ENCODE measurements at regions not wholly inside any gene's neighbourhood (a gene's known extent, or its start where the extent isn't known, plus 50 kb on each side); places are given as distances from the start of the nearest gene placed in this dataset.
"Not testable (repeated sequence)": the region's sequence is repeated elsewhere in the genome, so short reads cannot be mapped to it uniquely, and the experiment has no call there.

DNA sequence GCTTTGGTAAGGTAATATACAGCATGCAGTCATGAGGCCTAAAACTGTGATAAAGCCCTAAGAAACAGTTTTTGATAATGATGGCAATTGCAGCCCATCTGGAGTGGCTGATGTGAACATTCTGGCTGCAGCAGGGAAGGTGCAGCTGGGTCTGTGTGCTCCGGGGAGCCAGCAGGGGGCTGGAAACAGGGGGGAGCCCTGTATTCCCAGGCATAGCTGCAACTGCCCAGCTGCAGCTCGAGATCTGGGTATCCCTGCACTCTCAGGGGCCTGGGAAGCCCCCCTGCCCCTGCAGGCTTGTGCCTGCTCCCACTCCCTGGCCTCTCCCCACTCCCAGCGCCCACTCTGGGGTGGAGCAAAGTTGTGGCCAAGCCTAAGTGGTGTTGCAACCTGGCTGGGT is 95.6 kb downstream of the RRAGB start:
- DNase-seq = no peak

DNA sequence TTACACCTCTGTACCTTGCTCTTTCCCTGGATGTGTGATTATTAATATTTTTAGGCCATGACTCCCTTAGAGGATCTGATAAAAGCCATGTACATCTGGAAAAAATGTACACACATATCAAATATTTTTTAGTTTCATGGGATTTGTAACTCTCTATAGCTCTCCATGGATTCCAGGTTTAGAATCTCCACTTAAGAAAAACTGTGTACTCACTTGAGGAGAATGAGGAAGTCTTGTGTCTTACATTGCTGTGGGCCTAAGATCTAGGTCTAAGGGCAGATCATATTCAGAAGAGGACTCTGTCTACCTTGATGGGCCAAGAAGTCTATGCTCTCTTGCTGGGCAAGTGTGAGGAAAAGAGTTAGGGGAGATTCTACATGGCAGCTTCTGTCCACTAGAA is 98.0 kb downstream of the RRAGB start:
- Mint-ChIP-seq H3K36me3 (no peaks in the 10 kb centered on the region), H3K4me1 (no peaks in the 10 kb centered on the region), H3K4me3 (no peak overlapping the region), H3K27ac (no peak overlapping the region), H3K27me3 (no peaks in the 10 kb centered on the region), H3K9me3 (no peaks in the 10 kb centered on the region)
- CTCF ChIA-PET = no interaction called here
- DNase-seq = no peak

More for the DNA sequence above, 95.6 kb downstream of the RRAGB start:
- CTCF ChIA-PET = no interaction called here
- no peaks in the 10 kb centered on the region for H3K36me3 Mint-ChIP-seq
- no peaks in the 10 kb centered on the region for H3K27me3 Mint-ChIP-seq
- no peak overlapping the region for H3K27ac Mint-ChIP-seq
- no peaks in the 10 kb centered on the region for H3K4me1 Mint-ChIP-seq
- no peak overlapping the region for H3K4me3 Mint-ChIP-seq
- H3K9me3 Mint-ChIP-seq = peaks cover 1% of the 10 kb centered on the region

DNA sequence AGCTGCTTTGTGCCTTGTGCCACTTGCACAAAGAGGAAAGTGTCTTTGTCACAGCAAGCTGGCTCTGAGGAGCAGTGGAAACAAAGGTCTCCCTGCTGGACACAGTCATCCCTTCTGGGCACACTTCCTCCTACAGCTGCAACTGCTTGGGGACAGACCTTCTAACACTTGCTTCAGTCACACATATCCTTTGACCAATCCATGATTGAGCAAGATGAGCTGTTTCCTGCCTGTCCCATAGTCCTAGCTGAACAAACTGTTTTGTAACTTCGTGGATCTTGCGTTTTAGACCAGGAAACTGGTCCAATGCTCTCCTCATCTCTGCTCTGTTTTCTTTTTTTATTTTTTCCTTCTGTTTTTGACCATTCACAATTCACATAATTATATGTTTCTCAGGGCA is 98.5 kb downstream of the RRAGB start:
- Mint-ChIP-seq H3K4me1 (no peaks in the 10 kb centered on the region), H3K27ac (no peak overlapping the region), H3K4me3 (no peak overlapping the region), H3K9me3 (no peaks in the 10 kb centered on the region), H3K36me3 (no peaks in the 10 kb centered on the region), H3K27me3 (no peaks in the 10 kb centered on the region)
- DNase-seq = no peak
- CTCF ChIA-PET = no interaction called here

DNA sequence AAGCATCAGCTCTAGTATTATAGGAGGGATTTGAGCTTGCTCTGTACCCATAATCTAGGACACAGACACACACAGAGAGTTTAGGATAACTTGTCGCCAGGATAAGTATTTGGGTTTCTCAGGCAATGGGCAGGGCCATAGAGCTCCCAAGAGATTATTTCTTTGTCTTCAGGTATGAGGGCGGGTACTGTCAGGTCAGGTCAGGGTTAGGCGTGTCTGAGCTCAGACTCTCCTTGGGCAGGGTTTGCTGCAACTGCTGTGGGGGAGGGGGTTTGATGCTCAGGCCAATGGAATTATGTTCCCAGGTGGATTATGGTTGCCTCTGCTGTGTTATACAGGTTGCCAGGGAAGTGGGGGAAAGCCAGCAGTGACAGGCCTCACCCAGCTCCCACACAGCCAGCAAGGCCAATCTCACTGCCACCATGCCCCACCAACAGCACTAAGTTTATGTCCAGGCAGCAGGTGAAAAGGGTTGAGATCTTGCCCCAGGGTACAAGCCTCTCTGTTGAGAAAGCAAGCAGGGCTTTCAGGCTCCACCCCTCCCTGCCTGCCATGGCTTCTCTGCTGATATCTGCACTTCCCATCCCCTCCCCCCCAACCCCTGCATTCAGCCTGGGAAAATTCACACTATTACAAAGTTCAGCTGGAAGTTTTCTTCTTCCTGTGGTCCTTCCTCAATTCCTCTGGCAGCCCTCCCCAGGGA is 101.3 kb downstream of the RRAGB start:
- Mint-ChIP-seq H3K36me3 (no peaks in the 10 kb centered on the region), H3K27ac (no peak overlapping the region), H3K27me3 (no peaks in the 10 kb centered on the region), H3K9me3 (peaks cover 2% of the 10 kb centered on the region), H3K4me1 (no peaks in the 10 kb centered on the region), H3K4me3 (no peak overlapping the region)
- CTCF ChIA-PET = no interaction called here
- DNase-seq = no peak

DNA sequence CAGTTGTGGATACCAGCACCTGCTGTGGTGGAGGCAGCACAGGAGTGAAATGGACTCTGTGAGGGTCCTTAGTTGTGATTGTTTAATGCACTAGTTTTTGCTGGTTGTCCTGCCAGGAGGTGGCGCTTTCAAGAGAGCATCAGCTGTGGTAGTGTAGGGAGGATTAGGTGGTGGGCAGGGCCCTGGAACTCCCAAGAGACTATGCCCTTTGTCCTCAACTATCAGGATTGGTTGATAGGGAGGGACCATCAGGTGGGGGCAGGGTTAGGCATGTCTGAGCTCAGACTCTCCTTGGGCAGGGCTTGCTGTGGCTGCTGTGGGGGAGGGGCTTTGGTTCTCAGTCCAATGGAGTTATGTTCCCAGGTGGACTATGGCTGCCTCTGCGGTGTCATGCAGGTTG is 121.9 kb downstream of the RRAGB start:
- Mint-ChIP-seq H3K9me3 (no peaks in the 10 kb centered on the region), H3K27me3 (no peaks in the 10 kb centered on the region), H3K4me3 (no peak overlapping the region), H3K27ac (no peak overlapping the region), H3K4me1 (no peaks in the 10 kb centered on the region), H3K36me3 (no peaks in the 10 kb centered on the region)
- CTCF ChIA-PET = no interaction called here
- DNase-seq = no peak

DNA sequence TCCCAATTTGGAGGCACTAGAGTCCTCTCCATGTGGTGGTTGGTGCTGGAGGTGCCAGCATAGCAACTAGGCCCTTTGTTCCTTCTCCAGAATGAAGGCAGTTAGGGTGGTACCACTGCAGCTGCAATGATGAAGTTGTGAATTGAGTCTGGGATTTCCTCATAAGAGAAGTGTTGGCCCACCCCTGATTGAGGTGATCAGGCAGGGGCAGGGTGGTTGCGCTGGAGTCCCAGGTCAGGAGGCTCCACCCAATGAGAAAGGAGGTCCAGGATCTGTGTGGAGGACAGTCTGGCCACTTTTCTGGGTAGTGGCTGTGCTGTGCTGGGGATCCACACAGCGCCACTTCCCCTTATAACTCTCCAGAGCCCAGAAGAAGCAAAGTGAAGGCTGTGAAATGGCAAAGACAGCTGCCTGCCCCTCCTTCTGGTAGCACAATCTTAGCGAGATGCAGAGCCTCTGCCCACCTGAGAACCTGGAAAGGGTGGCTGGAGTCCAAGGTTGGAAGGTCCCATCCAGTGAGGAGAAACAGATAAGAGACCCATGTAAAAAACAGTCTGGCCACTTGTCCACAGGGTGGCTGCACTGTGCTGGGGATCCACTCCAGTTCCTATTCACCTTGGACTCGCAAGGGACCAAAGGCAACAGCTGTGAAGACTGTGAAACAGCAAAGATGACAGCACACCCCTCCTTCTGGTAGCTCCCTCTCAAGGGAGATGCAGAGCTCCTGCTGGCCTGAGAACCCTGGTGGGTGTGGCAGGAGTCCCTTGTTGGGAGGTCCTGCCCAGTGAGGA is 124.6 kb downstream of the RRAGB start:
- Mint-ChIP-seq H3K9me3 (no peaks in the 10 kb centered on the region), H3K4me3 (no peak overlapping the region), H3K27me3 (no peaks in the 10 kb centered on the region), H3K27ac (no peak overlapping the region), H3K36me3 (no peaks in the 10 kb centered on the region), H3K4me1 (no peaks in the 10 kb centered on the region)
- DNase-seq = no peak
- CTCF ChIA-PET = no interaction called here

DNA sequence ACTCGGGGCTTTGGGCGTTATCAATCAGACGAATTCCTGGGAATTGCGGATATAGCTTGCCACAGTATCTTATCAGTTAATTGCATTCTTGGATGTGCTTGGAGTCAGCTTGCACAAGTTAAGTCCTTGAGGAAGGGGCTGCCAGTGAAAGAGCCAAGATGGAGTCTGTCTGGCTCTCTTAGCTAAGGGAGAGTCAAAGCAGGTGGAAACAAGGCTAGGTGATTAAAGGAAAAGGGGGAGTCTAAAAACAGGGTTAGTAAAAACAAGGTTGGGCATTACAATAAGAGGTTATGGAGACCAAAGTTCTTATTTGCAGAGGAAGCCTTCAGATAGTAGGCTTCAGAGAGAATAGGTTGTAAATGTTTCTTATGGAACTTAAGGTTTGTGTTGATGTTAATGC is 149.2 kb downstream of the RRAGB start:
- DNase-seq, H3K36me3 Mint-ChIP-seq, CTCF ChIA-PET, H3K9me3 Mint-ChIP-seq, H3K4me3 Mint-ChIP-seq, H3K27ac Mint-ChIP-seq, H3K27me3 Mint-ChIP-seq: not testable (repeated sequence)
- H3K4me1 Mint-ChIP-seq = peaks cover 11% of the 10 kb centered on the region

DNA sequence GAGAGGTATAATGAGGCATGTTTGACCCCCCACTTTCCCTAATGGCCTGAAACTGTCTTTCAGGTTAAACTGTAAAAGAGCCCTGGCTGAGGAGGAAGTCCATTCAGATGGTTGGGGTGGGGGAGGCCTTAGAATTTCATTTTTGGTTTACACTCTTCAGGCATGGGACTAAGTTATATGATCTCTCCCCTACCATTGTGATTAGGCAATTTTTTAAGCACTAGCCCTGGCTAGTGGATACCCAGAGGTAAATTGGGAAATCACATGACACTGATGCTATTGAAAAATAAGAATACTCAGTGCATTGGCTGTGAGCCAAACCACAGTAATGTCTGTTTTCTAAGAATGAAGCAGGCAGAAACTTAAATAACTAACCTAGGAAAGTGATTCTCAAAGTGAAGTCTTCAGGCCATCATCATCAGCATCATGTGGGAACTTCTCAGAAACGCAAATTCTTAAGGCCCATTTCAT is 149.7 kb downstream of the RRAGB start:
- Mint-ChIP-seq H3K27ac (no peak overlapping the region), H3K4me3 (no peak overlapping the region), H3K4me1 (peaks cover 11% of the 10 kb centered on the region), H3K9me3 (no peaks in the 10 kb centered on the region), H3K36me3 (no peaks in the 10 kb centered on the region), H3K27me3 (no peaks in the 10 kb centered on the region)
- CTCF ChIA-PET = no interaction called here
- no peak for DNase-seq

DNA sequence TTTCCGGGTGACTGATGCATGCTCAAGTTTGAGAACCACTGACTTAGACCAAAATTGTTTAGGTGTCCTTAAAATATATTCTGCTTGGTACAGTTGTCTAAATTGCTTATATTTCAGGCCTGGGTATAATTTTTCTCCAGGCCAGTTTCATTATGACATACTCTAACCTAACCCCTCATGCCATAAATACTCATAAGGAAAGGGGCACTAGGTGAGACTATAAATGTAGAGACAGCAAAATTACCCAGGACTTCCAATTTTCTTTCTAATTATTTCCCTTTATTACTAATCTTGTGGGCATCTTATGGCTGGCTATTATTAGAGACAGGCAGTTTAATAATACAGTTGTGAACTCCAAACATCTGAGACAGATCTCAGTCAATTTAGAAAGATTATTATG is 150.2 kb downstream of the RRAGB start:
- no peak for DNase-seq
- CTCF ChIA-PET = no interaction called here
- no peaks in the 10 kb centered on the region for H3K36me3 Mint-ChIP-seq
- no peaks in the 10 kb centered on the region for H3K9me3 Mint-ChIP-seq
- no peak overlapping the region for H3K4me3 Mint-ChIP-seq
- no peaks in the 10 kb centered on the region for H3K27me3 Mint-ChIP-seq
- no peak overlapping the region for H3K27ac Mint-ChIP-seq
- peaks cover 11% of the 10 kb centered on the region for H3K4me1 Mint-ChIP-seq

DNA sequence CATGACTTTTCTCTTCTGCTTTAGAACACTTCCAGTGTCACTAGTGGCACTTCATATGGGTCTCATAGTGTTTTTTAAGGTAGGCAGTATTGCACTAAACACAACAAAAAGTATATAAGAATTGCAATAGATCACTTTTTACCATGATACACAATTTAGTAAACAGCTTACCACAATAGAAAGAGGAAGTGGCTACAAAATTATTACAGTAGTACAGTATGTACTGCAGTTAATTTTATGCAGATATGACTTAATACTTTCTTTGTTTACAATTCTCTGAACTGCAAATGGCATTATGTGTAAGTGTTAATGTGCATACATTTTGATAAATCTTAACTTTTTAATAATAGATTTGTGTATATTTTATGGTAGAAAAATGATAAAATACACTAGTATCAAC is 157.3 kb downstream of the RRAGB start:
- Mint-ChIP-seq H3K27ac (no peak overlapping the region), H3K9me3 (no peaks in the 10 kb centered on the region), H3K36me3 (no peaks in the 10 kb centered on the region), H3K4me3 (no peak overlapping the region), H3K4me1 (no peaks in the 10 kb centered on the region), H3K27me3 (no peaks in the 10 kb centered on the region)
- CTCF ChIA-PET = no interaction called here
- no peak for DNase-seq

DNA sequence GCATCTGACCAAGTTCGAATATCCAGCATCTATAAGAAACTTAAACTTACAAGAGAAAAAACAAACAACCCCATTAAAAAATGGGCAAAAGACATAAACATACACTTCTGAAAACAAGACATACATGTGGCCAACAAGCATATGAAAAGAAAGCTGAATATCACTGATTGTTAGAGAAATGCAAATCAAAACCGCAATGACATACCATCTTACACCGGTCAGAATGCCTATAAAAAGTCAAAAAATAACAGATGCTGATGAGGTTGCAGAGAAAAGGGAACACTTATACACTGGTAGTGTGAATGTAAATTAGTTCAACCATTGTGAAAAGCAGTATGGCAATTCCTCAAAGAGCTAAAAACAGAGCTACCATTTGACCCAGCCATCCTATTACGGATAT is 166.0 kb downstream of the RRAGB start:
- H3K27ac Mint-ChIP-seq, DNase-seq, H3K27me3 Mint-ChIP-seq, H3K36me3 Mint-ChIP-seq, H3K4me3 Mint-ChIP-seq, CTCF ChIA-PET, H3K9me3 Mint-ChIP-seq, H3K4me1 Mint-ChIP-seq: not testable (repeated sequence)

DNA sequence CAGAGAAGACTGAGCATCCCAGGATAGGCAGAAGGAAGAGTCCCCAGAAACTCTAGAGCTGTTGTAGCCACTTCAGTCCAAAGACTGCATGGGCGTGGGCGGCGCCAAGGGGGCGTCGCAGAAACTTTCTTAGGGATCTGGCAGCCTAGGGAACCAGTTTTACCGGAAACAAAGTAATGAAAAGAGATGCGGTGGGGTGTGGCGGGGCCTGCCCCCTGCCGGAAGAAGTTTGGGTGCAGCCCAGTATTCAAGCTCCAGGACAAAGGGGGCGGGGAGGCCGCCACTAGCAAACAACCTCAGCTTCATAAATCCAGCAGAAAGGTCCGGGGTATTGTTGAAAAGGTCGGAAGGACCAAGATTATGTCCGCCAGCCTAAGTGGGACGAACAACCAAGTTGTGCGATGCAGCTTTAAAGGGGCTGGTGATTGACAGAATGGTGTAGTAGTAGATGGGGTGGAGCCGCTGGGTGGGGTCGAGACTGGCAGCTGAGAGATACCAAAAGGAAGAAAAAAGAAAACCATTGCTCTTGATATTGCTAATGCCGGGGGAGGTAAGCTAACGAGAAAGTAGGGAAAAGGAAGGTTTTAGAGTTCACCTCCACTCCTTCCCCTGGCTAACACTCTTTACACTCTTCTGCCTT is 190.5 kb downstream of the RRAGB start:
- Mint-ChIP-seq H3K4me1 (peaks cover 23% of the 10 kb centered on the region), H3K27ac (peak overlapping the region; percentile 91), H3K4me3 (peak overlapping the region; percentile 90), H3K27me3 (no peaks in the 10 kb centered on the region), H3K36me3 (no peaks in the 10 kb centered on the region), H3K9me3 (no peaks in the 10 kb centered on the region)
- CTCF ChIA-PET = interaction anchor here (0.8 to 1.9 kb wide), 7 partner anchors 12 to 455 kb away, joined by 3 to 8 read pairs (median 5); partner anchors contain the start of genes MAGEH1 and RRAGB
- peak; percentile 63 for DNase-seq

DNA sequence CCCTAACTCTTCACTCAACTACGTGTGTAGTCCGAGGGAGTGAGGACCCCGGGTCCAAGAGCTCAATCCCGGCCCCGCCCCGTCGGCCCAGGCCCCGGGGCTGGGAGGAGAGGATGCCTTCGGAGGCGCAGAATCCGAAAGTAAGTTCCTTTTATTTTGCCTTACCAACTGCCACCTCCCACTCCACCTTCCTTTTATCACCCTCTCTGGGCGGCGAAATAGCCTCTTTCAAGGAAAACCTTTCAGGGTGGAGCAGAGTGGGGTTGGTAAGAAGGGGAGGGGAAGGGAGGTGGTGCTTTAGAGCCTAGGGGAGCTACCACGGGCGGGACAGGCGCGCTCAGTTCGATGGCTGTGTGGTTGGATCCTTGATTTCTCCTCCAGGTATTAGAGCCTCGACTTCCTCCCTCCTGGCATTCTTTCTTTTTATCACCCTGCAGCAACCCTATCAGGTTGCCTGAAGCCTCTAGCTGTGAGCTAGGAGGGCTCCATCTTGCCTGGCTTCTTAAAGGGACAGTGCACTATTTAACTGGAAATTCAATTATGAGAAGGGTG is 191.2 kb downstream of the RRAGB start:
- H3K4me3 Mint-ChIP-seq = peak overlapping the region; percentile 90
- H3K36me3 Mint-ChIP-seq = no peaks in the 10 kb centered on the region
- peak overlapping the region; percentile 91 for H3K27ac Mint-ChIP-seq
- DNase-seq = peak; percentile 34
- H3K4me1 Mint-ChIP-seq = peaks cover 23% of the 10 kb centered on the region
- H3K9me3 Mint-ChIP-seq = no peaks in the 10 kb centered on the region
- H3K27me3 Mint-ChIP-seq = no peaks in the 10 kb centered on the region
- CTCF ChIA-PET = interaction anchor here (0.8 to 1.9 kb wide), 6 partner anchors 190 to 456 kb away, joined by 3 to 8 read pairs (median 5); partner anchors contain the start of genes MAGEH1 and RRAGB

DNA sequence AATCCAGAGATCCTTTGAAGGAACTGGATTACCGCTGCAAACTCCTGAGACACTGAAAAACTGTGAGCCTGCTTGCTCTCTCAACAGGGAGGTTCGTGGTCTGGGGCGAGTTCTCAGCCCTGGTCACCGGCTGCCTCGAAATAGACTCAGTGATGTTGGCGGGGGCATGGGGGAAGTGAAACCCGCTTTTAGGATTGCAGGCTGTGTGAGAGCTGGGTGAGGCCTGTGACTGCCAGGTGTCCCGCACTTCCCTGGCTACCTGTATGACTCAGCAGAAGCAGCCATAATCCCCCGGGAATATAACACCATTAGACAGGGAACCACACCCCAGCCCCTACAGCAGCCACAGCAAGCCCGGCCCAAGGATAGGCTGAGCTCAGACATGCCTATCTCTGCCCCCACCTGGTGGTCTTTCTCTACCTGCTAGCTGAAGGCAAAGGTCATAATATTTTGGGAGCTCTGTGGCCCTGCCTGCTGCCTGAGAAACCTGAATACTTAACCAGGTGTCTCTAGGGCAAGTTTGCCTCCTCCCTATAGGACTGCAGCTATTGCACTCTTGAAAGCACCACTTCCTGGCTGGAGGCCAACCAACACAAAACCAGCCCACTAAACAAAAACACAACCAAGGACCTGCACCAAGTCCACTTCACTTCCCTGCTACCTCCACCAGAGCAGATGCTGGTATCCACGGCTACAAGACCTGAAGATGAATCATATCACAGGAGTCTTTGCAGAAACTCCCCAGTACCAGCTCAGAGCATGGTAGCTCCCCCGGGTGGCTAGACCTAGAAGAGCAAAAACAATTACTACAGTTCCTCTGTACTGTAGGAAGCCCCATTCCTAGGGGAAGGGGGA is 202.0 kb downstream of the RRAGB start:
- DNase-seq = no peak
- no peak overlapping the region for H3K4me3 Mint-ChIP-seq
- CTCF ChIA-PET = interaction anchor here (1.3 kb wide), 1 partner anchor 12 kb away, joined by 3 read pairs; no protein-coding TSS in a partner anchor
- H3K27ac Mint-ChIP-seq = no peak overlapping the region
- H3K27me3 Mint-ChIP-seq = no peaks in the 10 kb centered on the region
- peaks cover 15% of the 10 kb centered on the region for H3K9me3 Mint-ChIP-seq
- H3K36me3 Mint-ChIP-seq = no peaks in the 10 kb centered on the region
- no peaks in the 10 kb centered on the region for H3K4me1 Mint-ChIP-seq

Data from activated naive CD4-positive, alpha-beta T cell treated with anti-CD3 and anti-CD28 coated beads, Interleukin-2, amount 10 ng/mL, durations not matched to agents 7 days and 5 days (primary cell).